ENCODE measurements at regions not wholly inside any gene's neighbourhood (a gene's known extent, or its start where the extent isn't known, plus 50 kb on each side); places are given as distances from the start of the nearest gene placed in this dataset.

- H2BK120ac ChIP-seq (replicated peaks; ENCODE audit: low read depth, low read length), result no peak overlapping the region
- no peaks in the 10 kb centered on the region for H3K79me1 ChIP-seq (ENCODE audit: low read depth, low read length)
- DNase-seq (ENCODE audit: low read depth in 1 of 2, low spot score in 2 of 2) (no peak), FAIRE-seq (no peak)
- no peak overlapping the region for H2AFZ ChIP-seq (ENCODE audit: low read length)
- H2AK5ac ChIP-seq (ENCODE audit: low read depth, low read length), result no peak overlapping the region
- ChIA-PET CTCF (ENCODE audit: partially characterized antibody) (interaction anchor here (1.6 kb wide), 1 partner anchor 83 kb away, joined by 3 read pairs; no protein-coding TSS in a partner anchor), POLR2A (ENCODE audit: partially characterized antibody) (no interaction called here)
- H3K4ac ChIP-seq (replicated peaks; ENCODE audit: insufficient read length, low read depth, low read length), result no peak overlapping the region
- no peak overlapping the region for H3K56ac ChIP-seq (replicated peaks; ENCODE audit: insufficient read length, low read depth, low read length)
- H3K9ac ChIP-seq (replicated peaks in 1 of 4; ENCODE audit: extremely low read depth in 1 of 4, low read depth in 3 of 4, low read length in 3 of 4), result no peak overlapping the region
- H4K91ac ChIP-seq (replicated peaks; ENCODE audit: insufficient read length, low read length), result no peak overlapping the region
- H3K23ac ChIP-seq (ENCODE audit: insufficient read length), result no peak overlapping the region
- H2BK12ac ChIP-seq (ENCODE audit: low read depth, low read length), result no peak overlapping the region
- H3K9me3 ChIP-seq (ENCODE audit: insufficient read depth in 2 of 2, low read depth in 1 of 2, low read length in 1 of 2), result no peaks in the 10 kb centered on the region
- H3K14ac ChIP-seq (ENCODE audit: insufficient read length), result no peak overlapping the region
- H4K5ac ChIP-seq (ENCODE audit: insufficient read length, low read depth, low read length), result no peak overlapping the region
- H3K4me2 ChIP-seq (ENCODE audit: insufficient read depth in 1 of 2, low read depth in 2 of 2, low read length in 2 of 2), result no peak overlapping the region
- H3K4me1 ChIP-seq (replicated peaks in 1 of 4; ENCODE audit: control insufficient read depth in 3 of 4, insufficient read depth in 4 of 4, low read length in 3 of 4), result no peaks in the 10 kb centered on the region
- no peak overlapping the region for H2BK15ac ChIP-seq (ENCODE audit: low read length)
- H4K8ac ChIP-seq (ENCODE audit: extremely low read depth, insufficient read depth, low read length), result no peak overlapping the region
- H3K23me2 ChIP-seq (ENCODE audit: low read depth, low read length), result no peaks in the 10 kb centered on the region
- H3K18ac ChIP-seq (ENCODE audit: extremely low read depth, low read length), result no peak overlapping the region
- H3K27me3 ChIP-seq (replicated peaks in 1 of 4; ENCODE audit: control insufficient read depth in 3 of 4, extremely low read depth in 1 of 4, insufficient read depth in 3 of 4, low read length in 3 of 4), result no peaks in the 10 kb centered on the region; a peak in 1 of 7 replicates
- no peaks in the 10 kb centered on the region for H4K20me1 ChIP-seq (replicated peaks in 1 of 2; ENCODE audit: control insufficient read depth in 1 of 2, insufficient read depth in 2 of 2, low read length in 2 of 2)
- H2BK5ac ChIP-seq (ENCODE audit: low read depth, low read length), result no peak overlapping the region
- no peaks in the 10 kb centered on the region for H3K36me3 ChIP-seq (ENCODE audit: control insufficient read depth in 2 of 4, insufficient read depth in 4 of 4, low read length in 3 of 4)
- H3K4me3 ChIP-seq (ENCODE audit: extremely low read depth in 1 of 4, insufficient read depth in 2 of 4, low read depth in 3 of 4, low read length in 4 of 4), result no peak overlapping the region
- H3K27ac ChIP-seq (ENCODE audit: low read depth, low read length), result no peak overlapping the region
- no peaks in the 10 kb centered on the region for H3K79me2 ChIP-seq (ENCODE audit: control insufficient read depth in 1 of 2, insufficient read depth in 2 of 2, low read length in 2 of 2)
- no peak overlapping the region for H2BK20ac ChIP-seq (ENCODE audit: low read length)
- TF ChIP-seq CTCF (IDR thresholded peaks at IDR 0.05; ENCODE audit: control extremely low read depth in 1 of 3, insufficient read depth in 1 of 3, low read depth in 1 of 3, low read length in 3 of 3) (no peak), ATF3 (IDR thresholded peaks at IDR 0.05; ENCODE audit: insufficient read depth, low read depth, low read length) (no peak), MAFK (IDR thresholded peaks at IDR 0.05; ENCODE audit: low read depth, low read length) (no peak), NRF1 (IDR thresholded peaks at IDR 0.05; ENCODE audit: low read depth, low read length) (no peak), SP4 (IDR thresholded peaks at IDR 0.05; ENCODE audit: low read length) (no peak), TBP (IDR thresholded peaks at IDR 0.05; ENCODE audit: low read depth, low read length) (no peak), YY1 (IDR thresholded peaks at IDR 0.05; ENCODE audit: low read depth, low read length) (no peak), NANOG (IDR thresholded peaks at IDR 0.05; ENCODE audit: insufficient read depth, low read depth, low read length, poor library complexity, severe bottlenecking) (no peak)
Measured at GRCh38 chr3:124172816-124173215, 180.9 kb upstream of the ROPN1 start.
